Stomach (tissue), 8 donors: ENCODE measurements at regions not wholly inside any gene's neighbourhood (a gene's known extent, or its start where the extent isn't known, plus 50 kb on each side); places are given as distances from the start of the nearest gene placed in this dataset.

ENCODE experiments used
- DNase-seq, 2 donors: peaks; one replicate each; pipeline versions ENCODE4 v3.0.0 to v3.0.0-alpha.2; 2013 to 2019
- H3K27ac ChIP-seq, 5 donors: fragments of 200-600 bp in 4 of 5; sonication (generic) in 4 of 5; one replicate each; pipeline ENCODE4 v1.5.1; 2013 to 2019; ENCODE audit warnings: mild to moderate bottlenecking in 1 of 5, moderate library complexity in 1 of 5
- H3K27me3 ChIP-seq, 3 donors: fragments of 200-600 bp; sonication (generic); one replicate each; pipeline ENCODE4 v1.5.1; 2017 to 2019; ENCODE audit warnings: mixed run types in 1 of 3
- H3K36me3 ChIP-seq, 4 donors: fragments of 200-600 bp; sonication (generic); 1 replicate in 3 of 4; 2 replicates in 1 of 4; pipeline ENCODE4 v1.5.1; 2016 to 2019
- H3K4me1 ChIP-seq, 4 donors: fragments of 200-600 bp; sonication (generic); one replicate each; pipeline ENCODE4 v1.5.1; 2016 to 2019
- H3K4me3 ChIP-seq, 4 donors: fragments of 200-600 bp; sonication (generic) in 3 of 4; one replicate each; pipeline ENCODE4 v1.5.1; 2016 to 2019; ENCODE audit warnings: mild to moderate bottlenecking in 1 of 4
- H3K9me3 ChIP-seq, 4 donors: fragments of 200-600 bp; sonication (generic); one replicate each; pipeline ENCODE4 v1.5.1; 2016 to 2019
- EP300 ChIP-seq: sonication (generic); formaldehyde crosslinking; IDR thresholded peaks from one replicate; pipeline ENCODE4 v1.6.1; 2017; ENCODE audit warnings: antibody characterized with exemption
- POLR2A ChIP-seq, 4 donors: fragments of 450-650 bp; IDR thresholded peaks; one replicate each; pipeline ENCODE4 v1.6.1; 2016; ENCODE audit warnings: antibody characterized with exemption in 4 of 4, control low read depth in 2 of 4, mild to moderate bottlenecking in 1 of 4, moderate library complexity in 1 of 4
- POLR2AphosphoS5 ChIP-seq, 3 donors: sonication (generic); formaldehyde crosslinking; IDR thresholded peaks; one replicate each; pipeline ENCODE4 v1.6.1; 2016; ENCODE audit warnings: antibody characterized with exemption in 3 of 3
- WGBS, 5 donors: extraction: QIAGEN DNeasy Blood & Tissue Kit in 3 of 5; methylation state at CpG; one replicate each; pipeline versions ENCODE4 v1.1.5 to v1.1.7; 2013 to 2018; 5-methylcytosine and 5-hydroxymethylcytosine counted together
- intact Hi-C: fragments of 100-400 bp; cut with DNase I; formaldehyde crosslinking; loops from one replicate; pipeline ENCODE4 v1.15.1; 2023; ENCODE audit warnings: low total_unique reads
- TF ChIP-seq, protein P1 (sequence below), 7 experiments: fragments of 450-650 bp in 4 of 7; fragments of 200-600 bp in 3 of 7; sonication (generic) in 3 of 7; IDR thresholded peaks; one replicate each; pipeline ENCODE4 v1.5.1; 2016 to 2019; ENCODE audit warnings: antibody characterized with exemption in 7 of 7, control low read depth in 2 of 7, mild to moderate bottlenecking in 1 of 7
- donor health status: healthy with polysubstance abuse.
- donor health status: Bipolar disorder and iron deficiency.
- donor health status: healthy.

DNA sequence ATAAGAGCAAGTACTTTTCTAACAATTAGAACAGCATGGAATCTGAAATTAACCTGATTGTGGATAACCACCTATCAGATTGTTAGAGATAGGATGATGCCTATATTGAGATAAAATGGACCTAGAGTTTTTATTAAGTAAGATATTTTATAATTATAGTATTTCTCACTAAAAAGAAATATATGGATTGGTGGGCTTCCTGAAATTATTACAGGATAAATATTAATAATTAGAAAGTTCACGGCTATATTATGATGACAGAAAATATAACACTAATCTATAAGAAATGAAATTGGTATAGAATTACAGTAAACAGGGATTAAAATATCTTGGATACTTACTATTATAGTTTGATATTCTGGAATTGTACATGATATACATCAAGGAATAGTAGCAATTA lies 378.0 kb upstream of the SPRY2 start:
- TF ChIP-seq POLR2AphosphoS5 (IDR thresholded peaks at IDR 0.05) (no peak), POLR2A (IDR thresholded peaks at IDR 0.05) (no peak), EP300 (no peak)
- TF ChIP-seq, protein P1, sequence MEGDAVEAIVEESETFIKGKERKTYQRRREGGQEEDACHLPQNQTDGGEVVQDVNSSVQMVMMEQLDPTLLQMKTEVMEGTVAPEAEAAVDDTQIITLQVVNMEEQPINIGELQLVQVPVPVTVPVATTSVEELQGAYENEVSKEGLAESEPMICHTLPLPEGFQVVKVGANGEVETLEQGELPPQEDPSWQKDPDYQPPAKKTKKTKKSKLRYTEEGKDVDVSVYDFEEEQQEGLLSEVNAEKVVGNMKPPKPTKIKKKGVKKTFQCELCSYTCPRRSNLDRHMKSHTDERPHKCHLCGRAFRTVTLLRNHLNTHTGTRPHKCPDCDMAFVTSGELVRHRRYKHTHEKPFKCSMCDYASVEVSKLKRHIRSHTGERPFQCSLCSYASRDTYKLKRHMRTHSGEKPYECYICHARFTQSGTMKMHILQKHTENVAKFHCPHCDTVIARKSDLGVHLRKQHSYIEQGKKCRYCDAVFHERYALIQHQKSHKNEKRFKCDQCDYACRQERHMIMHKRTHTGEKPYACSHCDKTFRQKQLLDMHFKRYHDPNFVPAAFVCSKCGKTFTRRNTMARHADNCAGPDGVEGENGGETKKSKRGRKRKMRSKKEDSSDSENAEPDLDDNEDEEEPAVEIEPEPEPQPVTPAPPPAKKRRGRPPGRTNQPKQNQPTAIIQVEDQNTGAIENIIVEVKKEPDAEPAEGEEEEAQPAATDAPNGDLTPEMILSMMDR (IDR thresholded peaks at IDR 0.05): no peak
- WGBS, 5 donors: 93 to 99% (median 97%) methylated on average over 1 of the region's 1 CpG
- Histone ChIP-seq H3K9me3 (no peaks in the 10 kb centered on the region), H3K27ac (no peak overlapping the region), H3K4me3 (no peak overlapping the region), H3K4me1 (peaks cover 0 to 9% (median 0%) of the 10 kb centered on the region in 4 donors), H3K27me3 (no peaks in the 10 kb centered on the region), H3K36me3 (no peaks in the 10 kb centered on the region)
- intact Hi-C loops: no loop called here
- no peak for DNase-seq

DNA sequence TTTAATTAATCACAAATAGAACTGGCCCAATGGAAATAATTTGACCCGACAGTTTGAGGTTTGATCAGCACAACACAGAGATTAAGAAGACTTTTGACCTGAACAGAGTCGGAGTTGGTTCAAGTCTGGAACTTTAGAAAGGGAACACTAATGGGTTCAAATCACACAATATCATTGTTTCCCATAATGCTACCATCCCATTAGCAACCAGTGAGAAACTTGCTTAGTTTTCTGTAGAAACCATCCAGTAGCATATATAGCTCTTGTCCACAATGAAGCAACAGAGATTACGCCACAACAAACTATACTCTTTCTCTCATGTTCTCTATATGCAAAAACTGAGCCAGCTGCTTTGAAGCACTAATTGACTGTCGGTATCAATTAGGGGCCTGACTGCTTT lies 376.9 kb upstream of the SPRY2 start:
- Histone ChIP-seq H3K27me3 (no peaks in the 10 kb centered on the region), H3K4me3 (no peak overlapping the region), H3K36me3 (no peaks in the 10 kb centered on the region), H3K4me1 (peaks cover 0 to 9% (median 0%) of the 10 kb centered on the region in 4 donors), H3K9me3 (peaks cover 0 to 5% (median 0%) of the 10 kb centered on the region in 4 donors), H3K27ac (no peak overlapping the region)
- TF ChIP-seq POLR2A (IDR thresholded peaks at IDR 0.05): no peak
- TF ChIP-seq, protein P1 (IDR thresholded peaks at IDR 0.05): no peak
- intact Hi-C loops: no loop called here
- WGBS, 5 donors: 89 to 92% (median 91%) methylated on average over 4 of the region's 4 CpGs
- no peak for DNase-seq

DNA sequence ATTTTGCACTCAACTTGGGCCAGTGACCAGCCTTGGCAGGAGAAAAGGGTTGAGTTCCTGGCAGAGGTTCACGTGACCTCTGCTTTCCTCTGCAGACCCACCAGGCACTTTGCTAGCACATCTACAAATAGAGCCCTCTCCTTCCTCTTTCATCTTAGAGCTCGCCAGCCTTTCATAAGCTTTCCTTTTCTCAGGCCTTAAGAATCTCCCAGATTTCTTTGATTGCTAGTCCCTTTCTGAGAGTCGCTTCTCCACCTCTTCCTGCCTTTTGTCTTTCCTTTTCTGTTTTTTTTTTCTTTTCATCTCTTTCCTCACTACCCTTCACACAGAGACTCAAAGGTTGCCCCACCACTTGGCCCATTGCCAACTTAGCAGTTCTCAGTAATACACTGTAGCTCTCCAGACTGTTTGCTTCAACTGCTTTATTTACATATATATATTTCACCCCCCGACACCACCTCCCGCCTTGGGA lies 375.7 kb upstream of the SPRY2 start:
- H3K27me3 ChIP-seq: no peaks in the 10 kb centered on the region
- H3K9me3 ChIP-seq: peaks cover 0 to 5% (median 0%) of the 10 kb centered on the region in 4 donors
- H3K4me3 ChIP-seq: no peak overlapping the region
- intact Hi-C loops: no loop called here
- no peaks in the 10 kb centered on the region for H3K36me3 ChIP-seq
- WGBS, 5 donors: 15 to 28% (median 16%) methylated on average over 5 of the region's 5 CpGs
- TF ChIP-seq POLR2A (IDR thresholded peaks at IDR 0.05): no peak
- no peak for TF ChIP-seq EP300
- TF ChIP-seq, protein P1 (IDR thresholded peaks at IDR 0.05): no peak
- no peak for TF ChIP-seq POLR2AphosphoS5 (IDR thresholded peaks at IDR 0.05)
- peak in 1 of 2 donors; percentile 72 for DNase-seq
- no peak overlapping the region for H3K27ac ChIP-seq
- H3K4me1 ChIP-seq: peaks cover 0 to 9% (median 0%) of the 10 kb centered on the region in 4 donors

DNA sequence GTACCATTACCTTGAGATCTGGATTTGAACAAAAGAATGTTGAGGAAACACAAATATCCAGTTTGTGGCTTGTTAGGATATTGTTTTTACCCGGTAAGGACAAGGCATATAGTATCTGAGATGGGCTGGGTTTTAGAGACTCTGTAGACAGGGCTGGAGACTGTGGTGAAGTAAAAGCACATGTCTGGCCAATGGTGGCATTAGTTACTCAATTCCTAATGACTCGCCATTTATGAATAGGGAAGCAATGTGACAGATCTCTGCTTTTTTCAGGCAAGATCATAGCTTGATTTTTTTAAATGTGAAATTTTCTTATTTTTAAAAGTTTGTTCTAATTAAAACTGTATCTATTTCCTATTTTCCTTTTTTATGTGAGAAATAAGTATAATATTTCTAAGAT lies 371.1 kb upstream of the SPRY2 start:
- peaks cover 0 to 9% (median 5%) of the 10 kb centered on the region in 4 donors for H3K9me3 ChIP-seq

More for the DNA sequence above, 371.1 kb upstream of the SPRY2 start:
- 87 to 95% (median 91%) methylated on average over 2 of the region's 2 CpGs for WGBS, 5 donors
- intact Hi-C loops: no loop called here
- Histone ChIP-seq H3K4me3 (no peak overlapping the region), H3K36me3 (no peaks in the 10 kb centered on the region), H3K27me3 (no peaks in the 10 kb centered on the region), H3K27ac (no peak overlapping the region), H3K4me1 (peaks cover 0 to 8% (median 0%) of the 10 kb centered on the region in 4 donors)
- TF ChIP-seq, protein P1 (IDR thresholded peaks at IDR 0.05): no peak
- TF ChIP-seq EP300 (no peak), POLR2A (IDR thresholded peaks at IDR 0.05) (no peak), POLR2AphosphoS5 (IDR thresholded peaks at IDR 0.05) (no peak)
- no peak for DNase-seq
